ENCODE measurements at regions not wholly inside any gene's neighbourhood (a gene's known extent, or its start where the extent isn't known, plus 50 kb on each side); places are given as distances from the start of the nearest gene placed in this dataset.

DNA sequence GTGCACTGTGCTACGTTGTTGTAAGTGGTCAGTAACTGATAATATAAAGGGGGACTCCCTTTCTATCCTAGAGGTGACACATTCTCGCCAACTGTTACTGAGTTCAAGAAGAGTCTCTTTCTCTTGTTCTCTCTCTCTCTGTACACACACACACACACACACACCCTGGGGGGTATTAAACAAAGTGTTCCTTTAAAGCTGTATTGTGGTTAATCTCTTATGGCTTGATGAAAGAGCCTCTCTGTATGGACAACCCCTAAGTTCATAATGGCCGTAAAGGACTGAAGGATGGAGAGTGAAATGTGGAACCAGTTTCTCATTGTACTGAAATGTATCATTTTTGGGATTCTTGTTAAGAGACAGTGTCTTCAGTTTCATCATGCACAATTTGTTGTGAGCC is 145.2 kb upstream of the BMPER start:
- DNase-seq, result no peak

GRCh38 chr7:33760834-33761233 is 144.5 kb upstream of the BMPER start:
- no peak for DNase-seq

GRCh38 chr7:33761449-33762080 is 143.8 kb upstream of the BMPER start:
- no peak for DNase-seq

GRCh38 chr7:33762151-33762910 is 143.0 kb upstream of the BMPER start:
- no peak for DNase-seq

GRCh38 chr7:33762911-33763306 is 142.4 kb upstream of the BMPER start:
- DNase-seq, result no peak

DNA sequence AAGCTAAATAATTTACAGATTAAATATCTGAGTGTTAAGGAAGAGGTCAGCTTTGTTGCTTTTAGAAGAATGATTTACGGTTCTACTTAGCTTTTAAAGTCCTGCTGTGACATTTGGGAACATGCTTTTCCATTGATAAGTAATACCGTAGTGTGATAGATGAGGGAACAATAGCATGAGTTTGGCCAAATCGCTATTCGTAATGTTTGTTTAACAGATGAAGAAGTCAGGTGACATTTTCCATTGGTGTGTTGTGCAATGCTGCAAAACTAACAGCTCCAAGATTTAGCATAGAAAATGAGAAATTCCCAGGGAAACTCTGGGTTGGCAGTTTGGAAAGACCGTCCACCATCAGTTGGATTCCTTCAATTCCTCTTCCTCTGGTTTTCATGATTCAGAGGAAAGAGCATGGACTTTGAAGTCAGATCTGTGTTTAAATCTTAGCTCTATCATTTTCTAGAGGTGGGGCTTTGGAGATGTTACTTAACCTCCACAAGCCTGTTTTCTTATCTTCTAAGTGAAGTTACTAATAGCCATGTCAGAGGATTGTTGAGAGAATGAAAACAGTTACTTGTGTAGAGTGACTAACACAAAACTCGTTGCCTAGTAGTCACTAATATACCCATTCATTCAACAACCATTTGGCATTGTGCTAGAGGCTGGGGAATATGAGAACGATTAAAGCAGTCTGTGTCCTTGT is 140.4 kb upstream of the BMPER start:
- DNase-seq, result no peak

DNA sequence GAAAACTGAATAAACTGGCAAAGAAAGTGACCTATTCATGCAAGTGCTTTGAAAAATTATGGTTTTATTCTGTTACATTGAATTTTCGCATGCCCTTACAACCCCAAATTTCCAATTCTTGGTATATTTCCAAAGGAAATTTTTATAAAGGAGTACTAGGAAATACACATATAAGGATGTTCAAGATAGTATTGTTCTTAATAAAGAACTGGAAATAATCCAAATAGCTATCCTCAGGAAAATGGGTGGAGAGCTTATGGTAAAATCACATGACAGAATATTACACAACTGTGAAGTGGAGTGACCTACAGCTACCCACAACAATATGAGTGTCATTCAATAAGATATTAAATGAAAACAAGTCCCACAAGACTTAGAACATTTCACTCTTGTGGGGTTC is 138.9 kb upstream of the BMPER start:
- DNase-seq, result no peak

DNA sequence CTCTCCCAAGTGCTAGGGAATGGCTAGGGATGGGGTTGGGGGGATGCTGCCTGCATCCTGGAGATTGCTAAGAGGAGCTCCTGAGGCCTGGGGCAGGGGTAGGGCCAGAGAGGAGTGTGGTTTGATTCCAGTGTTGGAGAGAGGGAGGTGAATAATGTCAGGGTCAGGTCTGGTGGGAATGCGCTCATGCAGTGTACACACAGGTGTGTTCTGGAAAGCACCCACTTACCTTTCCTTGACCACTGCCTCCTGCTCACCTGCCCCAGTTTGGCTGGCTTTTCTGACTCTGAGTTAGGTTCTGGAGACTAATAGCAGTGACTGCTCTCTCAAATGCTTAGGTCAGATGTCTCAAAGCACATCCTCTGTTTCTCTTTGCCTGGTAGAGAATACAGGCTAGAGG is 135.4 kb upstream of the BMPER start:
- DNase-seq, result no peak

GRCh38 chr7:33770576-33770975 is 134.8 kb upstream of the BMPER start:
- DNase-seq, result no peak

DNA sequence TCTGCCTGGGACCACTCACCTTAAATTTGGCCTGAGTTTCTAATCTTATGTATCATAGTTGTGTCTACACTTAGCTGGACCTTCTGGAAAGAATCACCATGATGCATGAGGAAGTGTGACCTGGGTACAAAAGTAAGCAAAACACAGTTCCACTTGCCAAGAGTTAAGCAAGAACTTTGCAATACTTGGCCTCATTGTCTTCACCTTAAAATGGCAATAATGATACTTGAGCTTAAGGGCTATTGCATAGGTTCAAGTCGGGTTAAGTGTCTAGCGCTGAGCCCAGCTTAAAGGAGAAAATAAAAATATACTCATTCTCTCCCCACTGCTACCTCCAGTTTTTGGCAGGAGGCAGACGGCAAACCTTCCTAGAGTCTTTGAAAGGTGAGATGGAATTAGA is 133.9 kb upstream of the BMPER start:
- DNase-seq, result no peak

DNA sequence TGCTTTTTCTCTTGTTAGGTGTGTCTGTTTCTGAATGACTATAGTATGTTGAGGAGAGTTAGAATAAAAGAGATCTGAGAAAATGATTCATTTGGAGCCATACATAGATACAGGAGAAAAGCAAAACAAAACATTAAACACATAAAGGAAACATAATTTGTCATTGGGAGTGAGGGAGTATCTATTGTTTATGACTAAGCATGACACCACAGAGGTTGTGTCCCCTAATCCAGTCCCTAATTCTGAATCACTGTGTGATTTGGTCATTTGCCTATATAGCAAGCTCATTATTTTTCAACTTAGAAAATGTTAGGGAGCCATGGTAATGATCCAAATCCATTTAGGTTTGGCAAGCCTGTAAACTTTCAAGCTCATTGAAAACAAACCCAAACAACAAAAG is 132.3 kb upstream of the BMPER start:
- DNase-seq, result no peak

GRCh38 chr7:33774762-33775523 is 130.4 kb upstream of the BMPER start:
- DNase-seq, result no peak

GRCh38 chr7:33775790-33776189 is 129.5 kb upstream of the BMPER start:
- no peak for DNase-seq

DNA sequence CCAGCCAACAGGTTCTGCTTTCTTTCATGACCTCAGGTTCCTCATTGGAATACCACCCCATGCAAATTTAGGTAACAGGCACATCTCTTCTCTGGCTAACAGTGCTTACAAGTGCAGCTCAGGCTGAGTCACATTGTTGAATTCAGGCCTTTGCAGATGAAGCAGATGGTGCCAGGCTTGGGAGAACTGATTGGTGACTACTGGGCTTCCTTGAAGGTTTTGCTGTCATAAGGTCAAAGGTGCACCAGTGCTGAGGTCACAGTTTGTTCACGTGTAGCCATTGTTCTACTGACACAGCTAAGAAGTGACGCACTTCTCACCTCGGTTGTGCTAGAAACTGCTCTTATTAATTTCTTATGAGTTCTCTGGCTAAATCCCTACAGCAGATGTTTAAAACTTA is 128.6 kb upstream of the BMPER start:
- no peak for DNase-seq

GRCh38 chr7:33778195-33778594 is 127.1 kb upstream of the BMPER start:
- no peak for DNase-seq

- DNase-seq, result no peak
Observed at GRCh38 chr7:33779216-33779615, 126.1 kb upstream of the BMPER start.

DNA sequence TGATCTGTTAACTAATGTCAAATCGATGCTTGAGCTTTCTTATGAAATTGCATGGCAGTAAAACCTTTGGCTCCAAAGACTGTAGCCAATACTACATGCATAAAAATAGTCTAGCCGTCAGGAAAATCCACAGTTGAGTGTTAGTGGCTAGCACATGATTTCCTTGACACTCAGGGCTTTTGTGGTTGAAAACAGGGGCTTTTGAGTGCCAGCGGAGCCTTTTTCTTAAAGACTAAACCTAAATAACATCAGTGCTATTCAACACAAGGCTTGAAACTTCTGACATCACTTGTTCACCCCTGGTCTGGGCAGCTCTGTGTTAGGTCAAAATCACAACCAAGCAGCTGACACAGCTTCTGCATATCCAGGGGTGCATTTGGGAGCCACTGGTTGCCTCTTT is 124.2 kb upstream of the BMPER start:
- DNase-seq, result no peak

GRCh38 chr7:33781796-33782195 is 123.5 kb upstream of the BMPER start:
- DNase-seq, result no peak

DNA sequence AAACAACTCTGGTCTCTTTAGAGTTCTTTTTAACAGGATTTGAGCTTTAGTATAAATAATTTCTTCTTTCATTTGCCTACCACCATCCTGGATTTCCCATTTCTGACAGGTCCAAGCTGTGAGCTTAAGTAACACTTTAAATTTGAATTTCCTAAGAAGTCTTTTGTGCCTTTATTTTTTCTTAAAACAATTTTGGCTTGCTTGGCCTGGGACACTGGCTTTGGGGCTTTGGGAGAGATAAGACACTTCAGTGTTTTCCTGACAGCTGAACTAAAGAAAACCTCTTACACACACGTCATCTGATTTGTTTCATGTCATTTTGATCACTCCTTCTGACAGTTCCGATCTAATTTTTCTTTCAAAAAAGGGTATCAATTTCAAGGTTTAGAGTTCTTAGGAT is 121.3 kb upstream of the BMPER start:
- DNase-seq, result no peak

GRCh38 chr7:33788531-33788930 is 116.8 kb upstream of the BMPER start:
- no peak for DNase-seq

GRCh38 chr7:33789871-33790630 is 115.3 kb upstream of the BMPER start:
- DNase-seq, result no peak

GRCh38 chr7:33790746-33791145 is 114.6 kb upstream of the BMPER start:
- no peak for DNase-seq

DNA sequence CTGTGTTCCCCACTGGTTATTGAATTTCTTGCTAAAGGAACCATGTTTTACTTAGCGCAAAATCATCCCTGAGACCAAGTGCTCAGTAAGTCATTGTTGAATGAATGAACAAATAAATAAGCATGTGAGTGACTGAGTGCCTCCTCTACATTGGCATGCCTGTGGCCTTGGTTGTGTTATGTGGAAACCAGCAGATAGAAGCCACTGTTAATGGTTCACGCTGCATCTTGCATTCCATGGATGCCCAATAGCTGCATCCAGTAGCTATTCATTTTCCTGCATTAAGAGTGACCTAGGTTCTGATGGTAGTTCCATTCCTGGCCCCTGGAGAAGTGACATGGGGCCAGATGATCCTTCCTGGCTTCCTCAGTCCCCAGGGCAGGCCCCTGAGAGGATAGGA is 113.3 kb upstream of the BMPER start:
- DNase-seq, result no peak
